Activated naive CD8-positive, alpha-beta T cell treated with anti-CD3 and anti-CD28 coated beads, Interleukin-2, amount 10 ng/mL, durations not matched to agents 7 days and 5 days (primary cell): ENCODE measurements at regions not wholly inside any gene's neighbourhood (a gene's known extent, or its start where the extent isn't known, plus 50 kb on each side); places are given as distances from the start of the nearest gene placed in this dataset.

Experiments
- ATAC-seq: fragments of 150-1000 bp; cut with Tn5 transposase; one replicate; pipeline ENCODE4 v1.10.0; 2021; ENCODE audit warnings: low read depth, moderate library complexity
- POLR2A ChIA-PET: fragments of 350-600 bp; sonication (Branson Sonifier 250); formaldehyde crosslinking; loops from one replicate; lab custom pipeline; 2021; ENCODE audit warnings: antibody characterized with exemption; lab: Charles Lee
- DNase-seq: peaks from one replicate; pipeline ENCODE4 v3.0.0; 2021
- H3K27ac Mint-ChIP-seq: one replicate; pipeline ENCODE4 v1.8.0; 2022; ENCODE audit warnings: mild to moderate bottlenecking, mixed read lengths
- H3K27me3 Mint-ChIP-seq: one replicate; pipeline ENCODE4 v1.8.0; 2022; ENCODE audit warnings: mild to moderate bottlenecking, moderate library complexity, mixed read lengths
- H3K36me3 Mint-ChIP-seq: one replicate; pipeline ENCODE4 v1.8.0; 2021; ENCODE audit warnings: mild to moderate bottlenecking, mixed read lengths
- H3K4me1 Mint-ChIP-seq: one replicate; pipeline ENCODE4 v1.8.0; 2021; ENCODE audit warnings: mixed read lengths
- H3K4me3 Mint-ChIP-seq: one replicate; pipeline ENCODE4 v1.8.0; 2022; ENCODE audit warnings: mild to moderate bottlenecking, moderate library complexity, mixed read lengths
- H3K9me3 Mint-ChIP-seq: one replicate; pipeline ENCODE4 v1.8.0; 2021; ENCODE audit warnings: mixed read lengths

DNA sequence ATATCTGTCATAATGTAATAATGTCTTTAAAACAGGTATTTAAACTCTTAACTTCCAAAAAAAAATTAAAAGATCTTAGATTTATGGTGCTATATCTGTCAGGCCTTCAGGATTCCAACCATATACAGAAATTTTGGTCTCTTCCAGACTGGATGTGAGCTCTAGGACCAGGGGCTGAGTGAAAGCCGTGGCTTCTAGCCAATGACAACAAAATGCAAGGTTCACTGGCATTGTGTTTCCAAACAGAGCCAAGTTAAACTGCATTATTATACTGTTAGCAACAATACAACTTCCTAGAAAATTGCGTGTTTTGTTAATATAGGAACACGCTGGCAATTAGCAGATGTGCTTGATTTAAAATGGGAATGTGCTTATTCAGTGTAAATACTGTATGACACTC is 809.8 kb upstream of the SOX11 start:
- Mint-ChIP-seq H3K4me3 (no peak overlapping the region), H3K4me1 (no peaks in the 10 kb centered on the region), H3K27ac (no peak overlapping the region), H3K27me3 (no peaks in the 10 kb centered on the region), H3K9me3 (peaks cover 5% of the 10 kb centered on the region), H3K36me3 (no peaks in the 10 kb centered on the region)
- POLR2A ChIA-PET, result no interaction called here
- ATAC-seq (no peak), DNase-seq (no peak)

DNA sequence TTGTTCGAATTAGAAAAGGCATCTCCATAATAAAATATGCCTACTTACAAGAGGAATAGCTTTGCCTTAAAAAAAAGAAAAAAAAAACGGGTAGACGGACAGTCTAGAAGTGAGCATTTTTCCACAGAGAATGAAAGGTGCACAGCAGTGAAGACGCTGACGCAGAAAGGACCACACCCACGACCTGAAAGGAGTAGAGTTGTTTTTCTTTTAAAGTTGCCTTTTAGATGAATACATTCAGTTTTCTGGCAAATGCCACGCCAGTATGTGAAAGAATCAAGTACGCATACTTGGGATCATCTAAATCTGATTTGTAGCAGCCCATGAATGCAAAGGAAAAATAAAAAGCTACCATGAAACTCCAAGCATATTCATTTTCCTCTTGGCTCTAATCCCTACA is 809.2 kb upstream of the SOX11 start:
- Mint-ChIP-seq H3K4me1 (no peaks in the 10 kb centered on the region), H3K36me3 (no peaks in the 10 kb centered on the region), H3K9me3 (peaks cover 5% of the 10 kb centered on the region), H3K4me3 (no peak overlapping the region), H3K27me3 (no peaks in the 10 kb centered on the region), H3K27ac (no peak overlapping the region)
- POLR2A ChIA-PET, result no interaction called here
- no peak for DNase-seq
- ATAC-seq, result no peak

DNA sequence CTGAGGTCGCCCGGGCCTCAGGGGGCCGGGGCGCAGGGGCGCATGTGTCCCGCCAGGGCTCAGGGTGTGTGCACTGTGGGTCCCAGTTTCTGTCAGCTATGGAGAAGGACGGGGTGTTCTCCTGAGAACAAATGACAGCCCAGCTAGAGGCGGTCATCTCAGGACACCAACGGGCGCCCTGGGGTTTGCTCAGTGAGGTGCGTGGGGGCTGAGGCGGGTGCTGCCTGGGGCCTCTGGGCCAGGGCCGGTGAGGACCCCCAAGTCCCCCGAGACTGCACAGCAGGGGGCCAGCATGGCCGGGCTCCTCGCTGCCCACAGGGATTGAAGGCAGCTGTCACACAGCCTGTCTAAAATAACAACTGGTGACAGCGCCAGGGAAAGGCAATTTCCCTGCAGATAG is 808.8 kb upstream of the SOX11 start:
- DNase-seq, result no peak
- Mint-ChIP-seq H3K9me3 (peaks cover 5% of the 10 kb centered on the region), H3K4me3 (no peak overlapping the region), H3K4me1 (no peaks in the 10 kb centered on the region), H3K36me3 (no peaks in the 10 kb centered on the region), H3K27ac (no peak overlapping the region), H3K27me3 (no peaks in the 10 kb centered on the region)
- ATAC-seq, result no peak
- POLR2A ChIA-PET, result no interaction called here

DNA sequence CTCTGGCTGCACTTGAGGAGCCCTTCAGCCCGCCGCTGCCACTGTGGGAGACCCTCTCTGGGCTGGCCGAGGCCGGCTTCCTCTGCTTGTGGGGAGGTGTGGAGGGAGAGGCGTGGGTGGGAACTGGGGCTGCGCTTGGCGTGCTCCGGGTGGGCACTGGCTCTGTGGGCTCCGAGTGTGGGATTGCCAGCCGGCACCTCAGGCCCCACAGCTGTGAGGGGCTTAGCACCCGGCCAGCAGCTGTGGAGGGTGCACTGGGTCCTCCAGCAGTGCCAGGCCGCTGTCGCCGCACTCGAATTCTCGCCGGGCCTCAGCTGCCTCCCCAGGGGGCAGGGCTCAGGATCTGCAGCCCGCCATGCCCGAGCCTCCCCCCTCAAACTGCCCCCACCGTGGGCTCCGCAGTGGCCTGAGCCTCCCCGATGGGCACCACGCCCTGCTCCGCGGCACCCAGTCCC is 808.0 kb upstream of the SOX11 start:
- POLR2A ChIA-PET, result no interaction called here
- no peaks in the 10 kb centered on the region for H3K36me3 Mint-ChIP-seq
- H3K9me3 Mint-ChIP-seq, result peaks cover 5% of the 10 kb centered on the region
- DNase-seq (no peak), ATAC-seq (no peak)
- no peaks in the 10 kb centered on the region for H3K27me3 Mint-ChIP-seq
- no peaks in the 10 kb centered on the region for H3K4me1 Mint-ChIP-seq
- no peak overlapping the region for H3K27ac Mint-ChIP-seq
- H3K4me3 Mint-ChIP-seq, result no peak overlapping the region

DNA sequence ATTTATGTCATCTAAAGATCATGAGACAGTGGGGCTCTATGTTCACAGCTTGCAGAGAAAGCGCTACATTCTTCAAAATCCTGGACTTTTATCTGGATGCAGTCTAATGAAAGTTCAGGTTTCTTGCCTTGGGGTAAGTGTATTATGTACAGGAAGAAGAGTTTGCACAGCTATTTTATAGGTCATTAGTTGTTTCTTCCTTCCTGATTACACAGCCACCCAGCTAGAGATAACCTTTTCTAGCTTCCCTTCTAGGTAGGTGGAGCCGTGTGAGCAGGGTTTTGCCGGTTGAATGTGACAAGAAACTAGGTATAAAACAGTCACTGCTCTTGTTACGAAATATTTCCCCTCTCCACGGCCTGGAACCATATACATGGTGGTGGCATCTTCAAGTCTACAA is 800.8 kb upstream of the SOX11 start:
- POLR2A ChIA-PET, result no interaction called here
- no peak for DNase-seq
- no peak for ATAC-seq
- peaks cover 6% of the 10 kb centered on the region for H3K9me3 Mint-ChIP-seq
- no peak overlapping the region for H3K4me3 Mint-ChIP-seq
- no peaks in the 10 kb centered on the region for H3K4me1 Mint-ChIP-seq
- H3K36me3 Mint-ChIP-seq, result no peaks in the 10 kb centered on the region
- H3K27me3 Mint-ChIP-seq, result no peaks in the 10 kb centered on the region
- no peak overlapping the region for H3K27ac Mint-ChIP-seq

DNA sequence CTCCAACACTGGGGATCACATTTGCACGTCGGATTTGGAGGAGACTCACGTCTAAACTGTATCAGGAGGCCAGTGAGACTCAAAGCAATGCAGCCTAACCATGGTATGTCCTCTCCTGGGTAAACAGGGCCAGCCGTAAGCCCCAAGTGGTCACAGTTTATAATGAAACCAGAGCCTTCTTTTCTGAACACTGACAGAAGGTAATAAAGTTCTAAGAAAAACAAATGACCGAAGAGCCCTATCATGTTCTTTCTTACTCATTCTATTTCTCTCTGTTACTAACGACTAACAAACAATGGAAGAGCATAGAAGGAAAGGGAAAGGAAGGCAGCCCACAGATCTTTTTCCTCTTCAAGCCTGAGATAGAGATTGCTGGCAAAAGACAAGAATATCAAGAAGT is 796.8 kb upstream of the SOX11 start:
- Mint-ChIP-seq H3K36me3 (no peaks in the 10 kb centered on the region), H3K4me1 (no peaks in the 10 kb centered on the region), H3K27ac (no peak overlapping the region), H3K9me3 (peaks cover 9% of the 10 kb centered on the region), H3K27me3 (no peaks in the 10 kb centered on the region), H3K4me3 (no peak overlapping the region)
- DNase-seq (no peak), ATAC-seq (no peak)
- POLR2A ChIA-PET, result no interaction called here

DNA sequence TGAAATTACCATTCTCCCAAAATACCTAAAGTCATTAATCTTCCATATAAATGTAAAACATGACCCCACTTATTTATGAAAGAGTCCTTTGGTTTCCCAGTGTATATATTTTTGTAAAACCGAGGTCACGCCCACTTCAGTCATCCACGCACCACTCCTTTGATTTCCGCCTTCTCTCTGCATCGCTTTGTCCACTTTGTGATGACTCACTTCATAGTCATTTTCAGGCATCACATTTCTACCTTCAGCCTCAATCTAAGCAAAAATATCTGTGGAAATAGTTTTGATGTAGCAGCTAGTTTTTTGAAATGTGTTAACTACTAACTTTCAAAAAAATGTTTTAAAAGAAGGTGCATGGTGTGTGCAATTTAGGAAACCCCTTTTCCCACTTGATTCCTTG is 793.5 kb upstream of the SOX11 start:
- Mint-ChIP-seq H3K27ac (no peak overlapping the region), H3K36me3 (no peaks in the 10 kb centered on the region), H3K9me3 (peaks cover 7% of the 10 kb centered on the region), H3K4me3 (no peak overlapping the region), H3K27me3 (no peaks in the 10 kb centered on the region), H3K4me1 (no peaks in the 10 kb centered on the region)
- DNase-seq (no peak), ATAC-seq (no peak)
- POLR2A ChIA-PET, result no interaction called here

DNA sequence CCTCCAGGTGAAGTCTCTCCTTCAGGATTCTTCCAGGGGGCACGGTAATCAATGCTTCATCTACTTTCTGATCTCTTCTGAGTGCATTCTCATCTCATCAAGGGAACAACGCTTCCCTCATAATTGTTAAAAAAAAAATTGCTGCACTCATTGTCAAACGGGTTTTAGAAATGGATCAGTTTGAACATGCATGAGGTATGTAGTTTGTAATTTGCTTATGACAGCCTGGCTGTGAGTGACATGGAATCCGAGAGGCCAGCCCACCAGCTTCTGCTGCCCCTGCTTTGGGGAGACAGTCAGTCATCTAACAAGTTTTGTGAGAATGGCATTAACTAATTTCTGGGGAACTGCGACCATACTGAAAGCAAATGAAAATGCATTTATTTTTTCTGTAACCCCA is 791.9 kb upstream of the SOX11 start:
- no peaks in the 10 kb centered on the region for H3K36me3 Mint-ChIP-seq
- POLR2A ChIA-PET, result no interaction called here
- no peak for ATAC-seq
- no peak overlapping the region for H3K27ac Mint-ChIP-seq
- no peaks in the 10 kb centered on the region for H3K27me3 Mint-ChIP-seq
- DNase-seq, result no peak
- H3K4me3 Mint-ChIP-seq, result no peak overlapping the region
- H3K9me3 Mint-ChIP-seq, result peaks cover 5% of the 10 kb centered on the region
- H3K4me1 Mint-ChIP-seq, result no peaks in the 10 kb centered on the region

DNA sequence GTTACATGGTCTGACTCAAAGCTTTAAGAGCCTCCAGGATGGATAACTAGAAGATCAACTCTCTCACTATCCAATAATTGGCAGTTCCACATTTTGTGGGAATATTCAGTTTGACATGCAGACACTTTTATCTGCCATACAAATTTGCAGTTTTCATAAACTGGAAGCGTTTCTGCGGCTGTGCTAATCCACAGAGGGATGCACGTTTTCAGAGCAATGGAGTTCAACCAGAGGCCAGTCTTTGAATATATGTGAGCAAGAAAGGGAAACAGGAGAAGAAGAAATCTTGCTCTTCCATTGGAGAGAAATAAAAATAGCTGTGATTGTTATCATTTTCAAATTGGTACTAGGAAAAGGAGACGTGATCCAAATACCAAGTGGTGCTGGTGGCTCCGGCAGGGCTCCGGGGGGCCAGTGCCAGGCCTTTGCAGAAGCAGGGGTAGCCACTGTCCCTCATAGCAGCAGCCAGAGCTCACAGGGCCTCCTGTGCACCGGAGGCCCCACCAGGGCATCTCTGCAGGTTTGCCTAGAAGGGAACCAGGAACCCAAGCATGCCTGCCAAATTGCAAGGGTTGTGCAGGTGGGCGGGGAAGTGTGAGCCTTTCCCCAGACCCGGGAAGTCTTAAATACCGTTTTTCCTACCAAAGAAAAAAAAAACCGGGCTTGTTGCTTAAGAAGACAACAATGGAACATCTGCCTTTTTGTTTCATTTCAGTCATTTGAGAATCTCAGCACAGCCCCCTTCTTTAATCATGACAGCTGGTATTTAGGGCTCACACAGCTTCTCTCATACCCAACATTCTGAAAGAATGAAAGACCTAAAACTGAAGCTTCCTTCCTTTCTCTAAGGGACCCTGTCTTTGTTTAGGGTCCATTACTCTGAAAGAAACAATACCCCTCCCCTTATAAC is 791.1 kb upstream of the SOX11 start:
- Mint-ChIP-seq H3K27me3 (no peaks in the 10 kb centered on the region), H3K27ac (no peak overlapping the region), H3K36me3 (no peaks in the 10 kb centered on the region), H3K9me3 (peaks cover 4% of the 10 kb centered on the region), H3K4me3 (no peak overlapping the region), H3K4me1 (no peaks in the 10 kb centered on the region)
- ATAC-seq (no peak), DNase-seq (no peak)
- POLR2A ChIA-PET, result no interaction called here

DNA sequence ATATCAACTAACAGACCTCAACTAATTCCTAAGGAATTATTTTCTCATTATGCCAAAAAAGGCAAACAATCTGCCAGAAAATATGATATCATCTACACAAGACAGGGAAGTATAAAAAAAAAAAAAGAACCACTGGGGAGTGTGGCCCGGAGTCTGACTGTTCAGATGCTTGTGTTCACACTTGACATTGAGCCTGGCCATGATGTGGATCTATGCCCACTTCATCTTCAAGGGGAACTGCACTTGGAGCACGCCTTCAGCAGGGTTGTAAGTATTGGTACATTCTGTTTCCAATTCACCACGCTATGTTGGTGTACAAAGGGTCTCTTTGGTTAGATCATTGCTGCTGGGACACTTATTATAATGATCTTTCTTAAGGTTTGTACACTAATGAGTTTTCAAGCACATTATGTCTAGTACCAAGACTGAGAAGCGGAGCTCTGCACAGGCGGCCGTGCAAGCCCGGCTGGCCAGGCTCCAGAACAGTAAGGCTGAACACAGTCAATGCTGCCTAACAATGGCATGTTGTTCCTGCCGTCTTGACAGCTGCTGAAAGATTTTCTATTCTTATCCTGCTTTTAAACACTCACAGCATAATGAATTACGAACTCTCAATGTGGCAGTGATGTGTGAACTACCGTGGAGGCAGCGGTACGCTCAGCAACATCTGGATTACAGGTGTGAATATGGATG is 788.4 kb upstream of the SOX11 start:
- no peak for ATAC-seq
- POLR2A ChIA-PET, result no interaction called here
- H3K27ac Mint-ChIP-seq, result no peak overlapping the region
- H3K36me3 Mint-ChIP-seq, result no peaks in the 10 kb centered on the region
- H3K27me3 Mint-ChIP-seq, result no peaks in the 10 kb centered on the region
- H3K4me3 Mint-ChIP-seq, result no peak overlapping the region
- H3K9me3 Mint-ChIP-seq, result peaks cover 1% of the 10 kb centered on the region
- H3K4me1 Mint-ChIP-seq, result no peaks in the 10 kb centered on the region
- DNase-seq, result no peak

DNA sequence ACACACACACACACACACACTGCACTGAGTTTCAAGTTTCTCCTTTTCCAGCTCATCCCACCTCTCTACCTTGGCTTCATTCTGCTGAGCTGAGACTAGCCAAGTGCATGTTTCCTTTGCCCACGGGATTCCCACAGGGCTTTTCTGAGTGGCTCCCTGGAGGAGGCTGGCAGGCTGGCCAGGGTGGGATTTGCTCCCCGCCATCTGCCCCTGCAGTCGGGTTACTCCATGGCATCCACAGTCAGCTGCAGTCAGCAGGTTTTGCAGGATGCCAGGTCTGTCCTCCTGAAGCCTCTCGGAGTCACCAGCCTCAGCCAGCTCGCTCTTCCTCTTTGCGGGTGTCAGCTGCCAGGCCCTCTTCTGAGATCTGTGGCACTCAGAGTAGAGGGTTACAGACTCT is 783.7 kb upstream of the SOX11 start:
- Mint-ChIP-seq H3K36me3 (no peaks in the 10 kb centered on the region), H3K4me3 (no peak overlapping the region), H3K27ac (no peak overlapping the region), H3K9me3 (peaks cover 2% of the 10 kb centered on the region), H3K4me1 (no peaks in the 10 kb centered on the region), H3K27me3 (no peaks in the 10 kb centered on the region)
- POLR2A ChIA-PET, result no interaction called here
- no peak for ATAC-seq
- DNase-seq, result no peak

DNA sequence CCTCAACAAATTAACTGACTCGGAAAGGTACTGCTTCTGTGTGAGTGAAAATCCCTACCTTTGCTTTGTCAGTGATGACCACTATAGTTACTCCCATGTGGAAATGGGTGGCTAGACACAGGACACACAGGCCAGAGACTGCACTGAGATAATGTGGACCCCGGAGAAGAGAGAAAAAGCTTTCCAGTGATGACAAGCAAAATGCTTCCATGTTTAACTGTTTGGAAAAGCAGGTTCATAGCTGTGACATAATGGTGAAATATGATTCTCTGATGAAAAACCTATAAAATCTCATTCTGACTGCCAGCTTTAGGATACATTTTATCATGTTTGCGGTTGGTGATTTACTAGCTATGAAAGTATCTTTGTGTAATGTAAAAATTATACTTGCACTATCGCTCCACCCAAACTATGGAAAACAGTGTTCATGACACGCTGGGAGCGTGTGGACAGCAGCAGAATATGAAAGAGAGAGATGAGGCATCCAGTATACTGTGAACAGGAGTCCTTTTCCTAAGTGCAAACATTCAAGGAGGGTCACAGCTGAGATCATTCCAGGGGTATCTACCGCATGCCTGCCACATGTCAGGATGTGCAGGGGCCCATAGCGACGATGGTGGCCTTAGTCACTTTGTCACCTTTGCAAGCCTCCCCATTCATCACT is 782.7 kb upstream of the SOX11 start:
- Mint-ChIP-seq H3K4me3 (no peak overlapping the region), H3K27me3 (no peaks in the 10 kb centered on the region), H3K9me3 (peaks cover 2% of the 10 kb centered on the region), H3K4me1 (no peaks in the 10 kb centered on the region), H3K27ac (no peak overlapping the region), H3K36me3 (no peaks in the 10 kb centered on the region)
- ATAC-seq (no peak), DNase-seq (no peak)
- POLR2A ChIA-PET, result no interaction called here

DNA sequence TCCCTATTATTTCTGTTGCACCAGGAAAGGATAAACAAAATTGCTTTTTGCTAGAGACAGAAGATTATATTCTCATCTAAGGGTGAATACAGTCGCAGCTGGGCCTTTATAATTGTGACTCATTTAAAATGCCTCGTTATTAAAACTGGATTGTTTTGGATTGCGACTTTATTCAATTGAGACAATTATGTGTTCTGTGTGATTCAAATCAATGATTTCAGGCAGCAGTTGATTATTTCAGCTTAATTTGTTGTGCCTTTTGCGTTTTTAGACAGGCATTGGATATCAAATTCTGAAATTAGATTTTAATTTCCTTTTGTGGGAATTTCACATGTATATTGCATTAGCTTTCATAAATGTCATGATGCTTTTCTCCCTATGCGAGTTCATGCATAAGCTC is 778.1 kb upstream of the SOX11 start:
- no peaks in the 10 kb centered on the region for H3K36me3 Mint-ChIP-seq
- peaks cover 2% of the 10 kb centered on the region for H3K9me3 Mint-ChIP-seq
- no peaks in the 10 kb centered on the region for H3K27me3 Mint-ChIP-seq
- H3K27ac Mint-ChIP-seq, result no peak overlapping the region
- DNase-seq (no peak), ATAC-seq (no peak)
- H3K4me1 Mint-ChIP-seq, result no peaks in the 10 kb centered on the region
- no peak overlapping the region for H3K4me3 Mint-ChIP-seq
- POLR2A ChIA-PET, result no interaction called here

DNA sequence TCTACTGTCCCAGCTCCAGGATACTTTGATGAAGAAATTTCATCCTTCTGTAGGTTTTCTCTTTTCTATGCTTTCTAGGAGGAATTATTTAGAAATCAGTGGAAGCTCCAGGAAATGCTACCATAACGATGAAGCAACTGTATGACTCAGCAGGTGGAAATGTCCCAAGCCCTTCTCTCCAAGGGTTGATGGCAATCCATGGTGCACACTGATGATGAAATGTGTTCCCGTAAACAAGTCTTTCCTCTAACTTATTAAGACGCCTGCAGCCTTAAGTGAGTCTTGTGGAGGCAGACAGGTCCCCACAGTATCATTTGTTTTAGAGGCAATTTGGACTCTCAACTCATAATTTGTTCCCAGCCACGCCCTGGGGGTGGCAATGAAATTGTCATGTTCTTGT is 777.6 kb upstream of the SOX11 start:
- no peak for ATAC-seq
- H3K27ac Mint-ChIP-seq, result no peak overlapping the region
- no peak overlapping the region for H3K4me3 Mint-ChIP-seq
- H3K36me3 Mint-ChIP-seq, result no peaks in the 10 kb centered on the region
- no peaks in the 10 kb centered on the region for H3K4me1 Mint-ChIP-seq
- POLR2A ChIA-PET, result no interaction called here
- DNase-seq, result no peak
- H3K9me3 Mint-ChIP-seq, result no peaks in the 10 kb centered on the region
- no peaks in the 10 kb centered on the region for H3K27me3 Mint-ChIP-seq
